Esophagus muscularis mucosa (tissue), 4 donors: ENCODE measurements at regions not wholly inside any gene's neighbourhood (a gene's known extent, or its start where the extent isn't known, plus 50 kb on each side); places are given as distances from the start of the nearest gene placed in this dataset.

Experiments
- DNase-seq: peaks from one replicate; pipeline ENCODE4 v3.0.0-alpha.2; 2017; ENCODE audit errors: extremely low spot score
- H3K27ac ChIP-seq, 4 donors: fragments of 200-600 bp; sonication (generic); replicated peaks in 1 of 4; 1 replicate in 3 of 4; 2 replicates in 1 of 4; pipeline ENCODE4 v1.5.1; 2016 to 2019; ENCODE audit warnings: mild to moderate bottlenecking in 1 of 4
- H3K27me3 ChIP-seq, 4 donors: fragments of 200-600 bp; sonication (generic); one replicate each; pipeline versions ENCODE4 v1.5.1 to v1.6.0; 2016 to 2019
- H3K36me3 ChIP-seq, 4 donors: fragments of 200-600 bp; sonication (generic); one replicate each; pipeline ENCODE4 v1.5.1; 2016 to 2019
- H3K4me1 ChIP-seq, 4 donors: fragments of 200-600 bp; sonication (generic); one replicate each; pipeline ENCODE4 v1.5.1; 2016 to 2019
- H3K4me3 ChIP-seq, 4 donors: fragments of 200-600 bp; sonication (generic); 1 replicate in 2 of 4; 2 replicates in 2 of 4; pipeline ENCODE4 v1.5.1; 2016 to 2019; ENCODE audit warnings: mild to moderate bottlenecking in 4 of 4, moderate library complexity in 1 of 4
- H3K9me3 ChIP-seq, 4 donors: fragments of 200-600 bp; sonication (generic); 1 replicate in 3 of 4; 2 replicates in 1 of 4; pipeline ENCODE4 v1.5.1; 2016 to 2019
- EP300 ChIP-seq: sonication (generic); formaldehyde crosslinking; IDR thresholded peaks from one replicate; pipeline ENCODE4 v1.6.1; 2017; ENCODE audit warnings: antibody characterized with exemption
- POLR2A ChIP-seq: fragments of 450-650 bp; IDR thresholded peaks from one replicate; pipeline ENCODE4 v1.6.1; 2017; ENCODE audit warnings: antibody characterized with exemption, moderate library complexity, mild to moderate bottlenecking, low read depth
- POLR2AphosphoS5 ChIP-seq, 2 donors: sonication (generic); formaldehyde crosslinking; IDR thresholded peaks; one replicate each; pipeline ENCODE4 v1.6.1; 2017; ENCODE audit warnings: antibody characterized with exemption in 2 of 2
- WGBS: methylation state at CpG from one replicate; pipeline ENCODE4 v1.1.5; 2018; 5-methylcytosine and 5-hydroxymethylcytosine counted together
- intact Hi-C: fragments of 100-400 bp; cut with DNase I; formaldehyde crosslinking; loops from one replicate; pipeline ENCODE4 v1.15.1; 2023
- TF ChIP-seq, protein P1 (sequence below), 3 experiments: fragments of 200-600 bp in 2 of 3; fragments of 450-650 bp in 1 of 3; sonication (generic) in 2 of 3; IDR thresholded peaks; one replicate each; pipeline ENCODE4 v1.5.1; 2017 to 2019; ENCODE audit warnings: antibody characterized with exemption in 3 of 3, mild to moderate bottlenecking in 2 of 3, moderate library complexity in 1 of 3

DNA sequence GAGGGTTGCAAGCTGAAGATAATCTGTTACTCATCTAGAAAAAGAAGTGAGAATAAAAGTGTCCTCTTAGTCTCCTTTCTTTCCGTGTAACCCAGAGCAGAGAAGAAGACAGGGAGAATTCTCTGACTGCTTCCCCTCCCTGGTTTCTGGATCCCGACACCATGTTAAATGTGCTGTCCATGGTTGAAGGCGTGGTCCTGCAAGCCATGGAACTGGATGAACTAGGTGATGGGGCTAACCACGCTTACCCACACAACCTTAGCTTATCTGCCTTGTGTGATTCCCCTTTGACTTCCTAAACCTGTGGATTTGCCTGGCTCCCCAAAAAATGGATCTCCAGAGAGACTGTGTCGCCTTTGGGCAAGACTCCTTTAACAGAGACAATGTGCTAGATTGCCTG lies 907.6 kb downstream of the FSTL5 start:
- DNase-seq = no peak
- intact Hi-C loops = no loop called here
- no peaks in the 10 kb centered on the region for H3K36me3 ChIP-seq
- no peak for TF ChIP-seq POLR2AphosphoS5 (IDR thresholded peaks at IDR 0.05)
- TF ChIP-seq EP300 = no peak
- TF ChIP-seq, protein P1, sequence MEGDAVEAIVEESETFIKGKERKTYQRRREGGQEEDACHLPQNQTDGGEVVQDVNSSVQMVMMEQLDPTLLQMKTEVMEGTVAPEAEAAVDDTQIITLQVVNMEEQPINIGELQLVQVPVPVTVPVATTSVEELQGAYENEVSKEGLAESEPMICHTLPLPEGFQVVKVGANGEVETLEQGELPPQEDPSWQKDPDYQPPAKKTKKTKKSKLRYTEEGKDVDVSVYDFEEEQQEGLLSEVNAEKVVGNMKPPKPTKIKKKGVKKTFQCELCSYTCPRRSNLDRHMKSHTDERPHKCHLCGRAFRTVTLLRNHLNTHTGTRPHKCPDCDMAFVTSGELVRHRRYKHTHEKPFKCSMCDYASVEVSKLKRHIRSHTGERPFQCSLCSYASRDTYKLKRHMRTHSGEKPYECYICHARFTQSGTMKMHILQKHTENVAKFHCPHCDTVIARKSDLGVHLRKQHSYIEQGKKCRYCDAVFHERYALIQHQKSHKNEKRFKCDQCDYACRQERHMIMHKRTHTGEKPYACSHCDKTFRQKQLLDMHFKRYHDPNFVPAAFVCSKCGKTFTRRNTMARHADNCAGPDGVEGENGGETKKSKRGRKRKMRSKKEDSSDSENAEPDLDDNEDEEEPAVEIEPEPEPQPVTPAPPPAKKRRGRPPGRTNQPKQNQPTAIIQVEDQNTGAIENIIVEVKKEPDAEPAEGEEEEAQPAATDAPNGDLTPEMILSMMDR (IDR thresholded peaks at IDR 0.05) = no peak
- no peak for TF ChIP-seq POLR2A
- H3K4me3 ChIP-seq = no peak overlapping the region
- H3K27me3 ChIP-seq = no peaks in the 10 kb centered on the region
- H3K9me3 ChIP-seq = peaks cover 0 to 40% (median 29%) of the 10 kb centered on the region in 4 donors
- no peak overlapping the region for H3K27ac ChIP-seq
- 81% methylated on average over 5 of the region's 5 CpGs for WGBS
- H3K4me1 ChIP-seq = no peaks in the 10 kb centered on the region

DNA sequence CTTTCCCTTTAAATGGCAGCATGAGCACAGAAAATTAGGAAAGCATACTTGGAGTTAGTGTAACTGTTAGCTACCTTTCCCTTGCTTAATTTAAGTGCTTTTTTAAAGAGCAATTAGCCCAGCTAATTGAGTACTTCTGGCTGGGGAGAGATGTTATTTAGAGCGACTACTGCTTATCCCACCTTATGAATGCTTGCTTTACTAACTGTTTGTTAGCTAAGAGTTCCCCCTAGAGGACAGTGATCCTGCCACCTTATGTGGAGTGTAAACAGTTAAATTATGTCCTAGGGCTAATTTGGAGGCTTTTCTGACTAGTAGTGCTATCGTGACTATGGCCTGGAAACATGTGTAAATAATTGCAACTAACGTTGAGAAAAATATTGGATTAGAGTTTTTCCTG lies 909.4 kb downstream of the FSTL5 start:
- no peaks in the 10 kb centered on the region for H3K27me3 ChIP-seq
- H3K9me3 ChIP-seq = peaks cover 0 to 47% (median 34%) of the 10 kb centered on the region in 4 donors
- no peak overlapping the region for H3K4me3 ChIP-seq
- H3K36me3 ChIP-seq = no peaks in the 10 kb centered on the region
- no peaks in the 10 kb centered on the region for H3K4me1 ChIP-seq
- 88% methylated on average over 3 of the region's 3 CpGs for WGBS
- no peak for TF ChIP-seq EP300
- no peak for TF ChIP-seq POLR2AphosphoS5 (IDR thresholded peaks at IDR 0.05)
- no peak for DNase-seq
- intact Hi-C loops = no loop called here
- no peak overlapping the region for H3K27ac ChIP-seq

DNA sequence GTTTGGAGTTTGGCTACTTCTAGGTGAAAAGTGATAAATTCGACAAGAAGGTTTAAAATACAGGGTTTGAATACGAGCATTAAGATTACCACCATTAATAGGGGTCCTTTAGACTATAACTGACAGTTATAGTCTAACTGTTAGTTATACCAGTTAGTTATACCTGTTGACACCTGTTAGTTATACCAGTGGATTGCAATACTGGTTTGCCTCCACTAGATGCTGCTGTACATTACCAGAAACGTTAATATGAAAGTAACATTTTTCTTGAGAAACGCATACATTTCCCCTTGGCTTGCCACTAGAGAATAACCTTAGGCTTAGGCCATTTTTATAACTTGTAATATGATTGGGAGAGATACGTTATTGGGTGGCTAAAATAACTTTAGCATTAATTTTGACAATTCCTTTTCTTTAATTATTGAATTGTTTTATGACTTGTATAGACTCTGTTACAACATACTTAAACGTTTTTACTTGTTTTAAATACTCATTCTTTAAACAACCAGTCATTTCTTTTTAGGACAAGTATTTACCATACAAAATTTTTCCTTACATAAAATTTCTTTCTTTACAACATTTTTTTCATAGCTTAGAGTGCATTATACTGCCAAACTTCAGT lies 911.2 kb downstream of the FSTL5 start:
- H3K4me1 ChIP-seq = no peaks in the 10 kb centered on the region
- H3K27ac ChIP-seq = no peak overlapping the region
- H3K9me3 ChIP-seq = peaks cover 0 to 43% (median 33%) of the 10 kb centered on the region in 4 donors
- H3K4me3 ChIP-seq = no peak overlapping the region
- H3K27me3 ChIP-seq = no peaks in the 10 kb centered on the region
- 69% methylated on average over 6 of the region's 6 CpGs for WGBS
- H3K36me3 ChIP-seq = no peaks in the 10 kb centered on the region
- TF ChIP-seq EP300 (no peak), POLR2A (no peak), POLR2AphosphoS5 (IDR thresholded peaks at IDR 0.05) (no peak)
- TF ChIP-seq, protein P1 (IDR thresholded peaks at IDR 0.05) = peak in 1 of 3 experiments; percentile 38
- intact Hi-C loops = no loop called here
- DNase-seq = no peak

DNA sequence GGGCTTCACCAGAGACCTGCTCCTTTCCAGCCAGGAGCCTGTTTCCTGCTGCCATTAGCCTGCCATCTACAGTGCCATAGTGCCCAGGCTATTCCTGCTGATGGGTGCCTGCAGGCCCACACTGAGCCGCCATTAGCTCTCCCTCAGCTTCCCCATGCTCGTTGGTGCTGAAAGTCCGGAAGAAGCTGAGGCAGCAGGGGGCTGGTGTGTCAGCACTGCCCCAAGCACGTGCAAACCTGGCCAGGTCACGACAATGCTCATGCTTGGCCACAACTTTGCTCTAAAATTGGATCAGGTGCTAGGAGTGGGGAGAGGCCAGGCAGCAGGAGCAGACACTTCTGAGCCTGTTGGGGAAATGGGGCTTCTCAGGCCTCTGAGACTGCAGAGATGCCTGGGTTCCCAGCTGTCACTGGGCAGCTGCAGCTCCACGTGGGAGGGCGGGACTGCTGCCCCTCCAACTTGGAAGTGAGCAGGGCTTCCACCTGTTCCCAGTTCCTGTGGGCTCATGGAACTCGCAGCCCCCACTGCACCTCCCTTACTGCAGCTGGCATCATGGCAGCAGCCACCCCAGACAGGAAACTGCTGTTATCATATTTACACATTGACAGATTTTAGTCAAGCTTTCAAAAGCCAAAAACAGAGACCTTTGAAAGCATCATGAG lies 913.9 kb downstream of the FSTL5 start:
- no peak for DNase-seq
- TF ChIP-seq POLR2AphosphoS5 (IDR thresholded peaks at IDR 0.05) = no peak
- TF ChIP-seq, protein P1 (IDR thresholded peaks at IDR 0.05) = no peak
- no peak for TF ChIP-seq POLR2A
- no peak for TF ChIP-seq EP300

GRCh38 chr4:161248880-161249279 lies 914.9 kb downstream of the FSTL5 start:
- H3K27me3 ChIP-seq = no peaks in the 10 kb centered on the region
- intact Hi-C loops = no loop called here
- DNase-seq = no peak
- H3K4me3 ChIP-seq = no peak overlapping the region
- WGBS = 79% methylated on average over 3 of the region's 3 CpGs
- TF ChIP-seq POLR2A = no peak
- TF ChIP-seq, protein P1 (IDR thresholded peaks at IDR 0.05) = no peak
- no peak for TF ChIP-seq POLR2AphosphoS5 (IDR thresholded peaks at IDR 0.05)
- no peak for TF ChIP-seq EP300
- H3K36me3 ChIP-seq = no peaks in the 10 kb centered on the region
- no peaks in the 10 kb centered on the region for H3K4me1 ChIP-seq
- peaks cover 0 to 19% (median 10%) of the 10 kb centered on the region in 4 donors for H3K9me3 ChIP-seq
- no peak overlapping the region for H3K27ac ChIP-seq

More for the DNA sequence above, 913.9 kb downstream of the FSTL5 start:
- Histone ChIP-seq H3K36me3 (no peaks in the 10 kb centered on the region), H3K9me3 (peaks cover 0 to 16% (median 10%) of the 10 kb centered on the region in 4 donors), H3K4me3 (no peak overlapping the region), H3K27me3 (no peaks in the 10 kb centered on the region), H3K4me1 (no peaks in the 10 kb centered on the region), H3K27ac (no peak overlapping the region)
- WGBS = 58% methylated on average over 4 of the region's 8 CpGs
- intact Hi-C loops = no loop called here
